Rectal smooth muscle tissue (tissue), 1 donor: ENCODE measurements at regions not wholly inside any gene's neighbourhood (a gene's known extent, or its start where the extent isn't known, plus 50 kb on each side); places are given as distances from the start of the nearest gene placed in this dataset.
"Not testable (repeated sequence)": the region's sequence is repeated elsewhere in the genome, so short reads cannot be mapped to it uniquely, and the experiment has no call there.

Experiments
- H3K27ac ChIP-seq: one replicate; pipeline ENCODE4 v1.7.0; 2013; ENCODE audit warnings: low read depth, low read length, inconsistent platforms
- H3K27me3 ChIP-seq: one replicate; pipeline ENCODE4 v1.7.0; 2013; ENCODE audit warnings: low read length; ENCODE audit not compliant: control insufficient read depth, insufficient read depth
- H3K36me3 ChIP-seq: one replicate; pipeline ENCODE4 v1.7.0; 2013; ENCODE audit warnings: low read length; ENCODE audit not compliant: control insufficient read depth, insufficient read depth
- H3K4me1 ChIP-seq: one replicate; pipeline ENCODE4 v1.7.0; 2013; ENCODE audit warnings: low read length; ENCODE audit not compliant: control insufficient read depth, insufficient read depth
- H3K4me3 ChIP-seq: one replicate; pipeline ENCODE4 v1.7.0; 2013; ENCODE audit warnings: low read length
- H3K9ac ChIP-seq: one replicate; pipeline ENCODE4 v1.7.0; 2013; ENCODE audit warnings: low read length

- Histone ChIP-seq H3K27ac (no peak overlapping the region), H3K36me3 (no peaks in the 10 kb centered on the region), H3K27me3 (no peaks in the 10 kb centered on the region), H3K4me3 (no peak overlapping the region), H3K4me1 (no peaks in the 10 kb centered on the region), H3K9ac (no peak overlapping the region)
These were observed 139.9 kb upstream of the PKN2 start for GRCh38 chr1:88544195-88544594.

- no peak overlapping the region for H3K9ac ChIP-seq
- H3K4me1 ChIP-seq, result no peaks in the 10 kb centered on the region
- H3K27me3 ChIP-seq, result no peaks in the 10 kb centered on the region
- H3K36me3 ChIP-seq, result no peaks in the 10 kb centered on the region
- H3K4me3 ChIP-seq, result no peak overlapping the region
- H3K27ac ChIP-seq, result no peak overlapping the region
These were observed 134.5 kb upstream of the PKN2 start for GRCh38 chr1:88549536-88549935.

- H3K27me3 ChIP-seq, result no peaks in the 10 kb centered on the region
- H3K27ac ChIP-seq, result no peak overlapping the region
- no peak overlapping the region for H3K9ac ChIP-seq
- H3K36me3 ChIP-seq, result no peaks in the 10 kb centered on the region
- no peak overlapping the region for H3K4me3 ChIP-seq
- no peaks in the 10 kb centered on the region for H3K4me1 ChIP-seq
These were observed 131.8 kb upstream of the PKN2 start for GRCh38 chr1:88552226-88552625.

- Histone ChIP-seq H3K27me3 (no peaks in the 10 kb centered on the region), H3K4me3 (no peak overlapping the region), H3K36me3 (no peaks in the 10 kb centered on the region)
These were observed 127.1 kb upstream of the PKN2 start for GRCh38 chr1:88557014-88557413.

GRCh38 chr1:88560621-88561020 lies 123.5 kb upstream of the PKN2 start:
- Histone ChIP-seq H3K27me3 (no peaks in the 10 kb centered on the region), H3K4me3 (no peak overlapping the region), H3K9ac (no peak overlapping the region), H3K36me3 (no peaks in the 10 kb centered on the region), H3K4me1 (no peaks in the 10 kb centered on the region), H3K27ac (no peak overlapping the region)

More at GRCh38 chr1:88557014-88557413, 127.1 kb upstream of the PKN2 start:
- no peak overlapping the region for H3K27ac ChIP-seq
- no peak overlapping the region for H3K9ac ChIP-seq
- H3K4me1 ChIP-seq, result no peaks in the 10 kb centered on the region

- Histone ChIP-seq H3K27ac (no peak overlapping the region), H3K4me1 (no peaks in the 10 kb centered on the region), H3K4me3 (no peak overlapping the region), H3K9ac (no peak overlapping the region), H3K36me3 (no peaks in the 10 kb centered on the region), H3K27me3 (no peaks in the 10 kb centered on the region)
These were observed 121.1 kb upstream of the PKN2 start for GRCh38 chr1:88562991-88563390.

- Histone ChIP-seq H3K36me3 (no peaks in the 10 kb centered on the region), H3K27me3 (no peaks in the 10 kb centered on the region), H3K27ac (no peak overlapping the region), H3K9ac (no peak overlapping the region), H3K4me1 (no peaks in the 10 kb centered on the region), H3K4me3 (no peak overlapping the region)
These were observed 117.3 kb upstream of the PKN2 start for GRCh38 chr1:88566615-88567387.

GRCh38 chr1:88571506-88571905 lies 112.6 kb upstream of the PKN2 start:
- no peak overlapping the region for H3K4me3 ChIP-seq
- no peaks in the 10 kb centered on the region for H3K36me3 ChIP-seq
- H3K27ac ChIP-seq, result no peak overlapping the region
- no peaks in the 10 kb centered on the region for H3K27me3 ChIP-seq
- H3K4me1 ChIP-seq, result no peaks in the 10 kb centered on the region
- H3K9ac ChIP-seq, result no peak overlapping the region

GRCh38 chr1:88579598-88579997 lies 104.5 kb upstream of the PKN2 start:
- H3K36me3 ChIP-seq, result no peaks in the 10 kb centered on the region
- no peak overlapping the region for H3K9ac ChIP-seq
- no peak overlapping the region for H3K4me3 ChIP-seq
- H3K4me1 ChIP-seq, result no peaks in the 10 kb centered on the region
- no peak overlapping the region for H3K27ac ChIP-seq
- no peaks in the 10 kb centered on the region for H3K27me3 ChIP-seq

- H3K36me3 ChIP-seq, result no peaks in the 10 kb centered on the region
- H3K27me3 ChIP-seq, result no peaks in the 10 kb centered on the region
- H3K9ac ChIP-seq, result no peak overlapping the region
- H3K27ac ChIP-seq, result no peak overlapping the region
- H3K4me1 ChIP-seq, result no peaks in the 10 kb centered on the region
- no peak overlapping the region for H3K4me3 ChIP-seq
These were observed 102.4 kb upstream of the PKN2 start for GRCh38 chr1:88581703-88582102.

GRCh38 chr1:88593358-88593757 lies 90.7 kb upstream of the PKN2 start:
- Histone ChIP-seq H3K27ac (no peak overlapping the region), H3K27me3 (no peaks in the 10 kb centered on the region), H3K9ac (no peak overlapping the region), H3K36me3 (no peaks in the 10 kb centered on the region), H3K4me1 (no peaks in the 10 kb centered on the region), H3K4me3 (no peak overlapping the region)

- no peak overlapping the region for H3K27ac ChIP-seq
- H3K27me3 ChIP-seq, result no peaks in the 10 kb centered on the region
- no peak overlapping the region for H3K4me3 ChIP-seq
- no peaks in the 10 kb centered on the region for H3K36me3 ChIP-seq
- H3K9ac ChIP-seq, result no peak overlapping the region
- no peaks in the 10 kb centered on the region for H3K4me1 ChIP-seq
These were observed 88.6 kb upstream of the PKN2 start for GRCh38 chr1:88595355-88596002.

GRCh38 chr1:88597973-88598372 lies 86.1 kb upstream of the PKN2 start:
- H3K4me3 ChIP-seq, H3K27ac ChIP-seq, H3K4me1 ChIP-seq, H3K9ac ChIP-seq, H3K27me3 ChIP-seq, H3K36me3 ChIP-seq: not testable (repeated sequence)
